K562 (cell line): ENCODE measurements at regions not wholly inside any gene's neighbourhood (a gene's known extent, or its start where the extent isn't known, plus 50 kb on each side); places are given as distances from the start of the nearest gene placed in this dataset.
A peak's percentile ranks its signal among the peaks of the same experiment; 100 is the strongest.

Experiments
- ATAC-seq: fragments of 200-7000 bp; cut with Tn5 transposase; 3 replicates; pipeline ENCODE4 v1.9.1; 2020; ENCODE audit warnings: moderate library complexity
- BruUV-seq: library from RNA; stranded (reverse); fragments of 400-500 nt; replicated peaks from 2 replicates; lab custom pipeline; 2021; lab: Mats Ljungman, UMichigan
- CTCF ChIA-PET: fragments of 300-600 bp; formaldehyde crosslinking; extraction: SDS; loops from one replicate; lab custom pipeline; 2021; ENCODE audit warnings: low intra/inter-chr PET ratio; lab: Yijun Ruan, JAX
- POLR2A ChIA-PET: fragments of 300-600, 350-650 bp; sonication (Branson Sonifier 250); formaldehyde crosslinking; extraction: SDS; loops from one replicate; lab custom pipeline; 2021; ENCODE audit warnings: antibody characterized with exemption, inconsistent platforms; lab: Yijun Ruan, JAX
- DNase-seq, 4 experiments: peaks; one replicate each; pipeline versions ENCODE4 v3.0.0 to v3.0.0-alpha.2; 2011 to 2018; ENCODE audit warnings: low spot score in 3 of 4, mixed read lengths in 3 of 4; ENCODE audit errors: extremely low read depth in 1 of 4
- FAIRE-seq: peaks from 2 replicates; lab custom pipeline; 2011; peaks lifted over from hg19 to GRCh38; lab: Jason Lieb, UNC
- H2AFZ ChIP-seq: 2 replicates; pipeline ENCODE4 v1.6.0; 2011; ENCODE audit warnings: low read depth, low read length, control low read depth, inconsistent platforms
- H3K27ac ChIP-seq: fragments of 200-600 bp; 3 replicates; pipeline ENCODE4 v1.8.0; 2011; ENCODE audit warnings: low read depth, mild to moderate bottlenecking, control low read depth, inconsistent platforms, low read length, moderate library complexity, mixed read lengths; ENCODE audit errors: extremely low read depth
- H3K27me3 ChIP-seq, 2 experiments: fragments of 300-600 bp in 1 of 2; 2 replicates in 1 of 2; 3 replicates in 1 of 2; pipeline versions ENCODE4 v1.6.0 to v1.8.0; 2011; ENCODE audit warnings: inconsistent platforms in 2 of 2, low read length in 2 of 2, mild to moderate bottlenecking in 1 of 2, mixed read lengths in 1 of 2, moderate library complexity in 1 of 2; ENCODE audit not compliant: control insufficient read depth in 2 of 2, insufficient read depth in 2 of 2
- H3K36me3 ChIP-seq: fragments of 300-600 bp; 3 replicates; pipeline ENCODE4 v1.8.0; 2011; ENCODE audit warnings: mild to moderate bottlenecking, low read length, inconsistent platforms; ENCODE audit not compliant: control insufficient read depth, insufficient read depth
- H3K4me1 ChIP-seq, 2 experiments: fragments of 200-600 bp in 1 of 2; replicated peaks in 1 of 2; 2 replicates in 1 of 2; 3 replicates in 1 of 2; pipeline versions ENCODE4 v1.5.1 to v1.8.0; 2011; ENCODE audit warnings: inconsistent platforms in 2 of 2, low read length in 2 of 2, mild to moderate bottlenecking in 1 of 2, mixed read lengths in 1 of 2, moderate library complexity in 1 of 2; ENCODE audit not compliant: control insufficient read depth in 2 of 2, insufficient read depth in 2 of 2
- H3K4me2 ChIP-seq: 2 replicates; pipeline ENCODE4 v1.6.1; 2011; ENCODE audit warnings: low read length, control low read depth, inconsistent platforms, mixed read lengths; ENCODE audit not compliant: insufficient read depth
- H3K4me3 ChIP-seq: fragments of 200-600 bp; sonication (generic), shearing (Covaris generic); 2 replicates; pipeline ENCODE4 v1.5.1; 2016; ENCODE audit warnings: control low read depth, inconsistent platforms
- H3K79me2 ChIP-seq: fragments of 200-600 bp; 3 replicates; pipeline ENCODE4 v1.8.0; 2011; ENCODE audit warnings: low read length, inconsistent platforms; ENCODE audit not compliant: control insufficient read depth, insufficient read depth
- H3K9ac ChIP-seq, 2 experiments: 2 replicates each; pipeline versions ENCODE4 v1.6.0 to v1.6.1; 2011; ENCODE audit warnings: low read depth in 2 of 2, low read length in 2 of 2, control low read depth in 1 of 2, inconsistent platforms in 1 of 2, mild to moderate bottlenecking in 1 of 2, mixed read lengths in 1 of 2; ENCODE audit not compliant: insufficient read depth in 1 of 2
- H3K9me1 ChIP-seq: one replicate; pipeline ENCODE4 v1.6.0; 2011; ENCODE audit warnings: inconsistent platforms, mild to moderate bottlenecking, low read length, moderate library complexity; ENCODE audit not compliant: control insufficient read depth, insufficient read depth
- H3K9me3 ChIP-seq: replicated peaks from 2 replicates; pipeline ENCODE4 v1.5.1; 2011; ENCODE audit warnings: low read depth, low read length, inconsistent platforms; ENCODE audit not compliant: control insufficient read depth, insufficient read depth
- H4K20me1 ChIP-seq: replicated peaks from 2 replicates; pipeline ENCODE4 v1.6.1; 2011; ENCODE audit warnings: low read length, inconsistent platforms, mixed read lengths; ENCODE audit not compliant: control insufficient read depth, insufficient read depth
- CBX2 ChIP-seq: fragments of 200-600 bp; sonication (generic); IDR thresholded peaks from one replicate; pipeline ENCODE4 v1.6.1; 2012; ENCODE audit warnings: mild to moderate bottlenecking, low read length, inconsistent platforms; ENCODE audit not compliant: insufficient read depth, poor library complexity, severe bottlenecking
- CC2D1A ChIP-seq: fragments of 450-650 bp; IDR thresholded peaks from 2 replicates; pipeline ENCODE4 v1.6.1; 2017; ENCODE audit warnings: mild to moderate bottlenecking
- ETS2 ChIP-seq: IDR thresholded peaks from 2 replicates; pipeline ENCODE4 v1.6.1; 2016; ENCODE audit warnings: borderline replicate concordance, missing genetic modification characterization, mild to moderate bottlenecking, moderate library complexity, missing compliant biosample characterization; ENCODE audit not compliant: poor library complexity, severe bottlenecking
- GABPB1 ChIP-seq: sonication (generic); formaldehyde crosslinking; IDR thresholded peaks from 2 replicates; pipeline ENCODE4 v1.8.0; 2022; ENCODE audit warnings: mild to moderate bottlenecking, missing genetic modification reagents
- GTF2E2 ChIP-seq: fragments of 200-800 bp; sonication (Bioruptor generic); IDR thresholded peaks from 2 replicates; pipeline ENCODE4 v1.6.1; 2016; ENCODE audit warnings: missing genetic modification characterization, missing compliant biosample characterization
- HMGN3 ChIP-seq: IDR thresholded peaks from 2 replicates; pipeline ENCODE4 v1.6.1; 2011; ENCODE audit warnings: borderline replicate concordance, low read depth, mild to moderate bottlenecking, mixed read lengths, low read length; ENCODE audit not compliant: insufficient read length; ENCODE audit errors: extremely low read depth
- KDM5B ChIP-seq: fragments of 200-600 bp; sonication (generic); IDR thresholded peaks from 2 replicates; pipeline ENCODE4 v1.6.1; 2012; ENCODE audit warnings: low read depth, mild to moderate bottlenecking, moderate library complexity, low read length, control low read depth, inconsistent platforms; ENCODE audit not compliant: insufficient replicate concordance
- POLR2A ChIP-seq: fragments of 450-650 bp; conservative IDR thresholded peaks from 2 replicates; pipeline ENCODE4 v1.6.1; 2016
- RBM15 ChIP-seq: fragments of 200-400 bp; formaldehyde crosslinking; IDR thresholded peaks from 2 replicates; pipeline ENCODE4 v1.6.1; 2018; ENCODE audit warnings: mild to moderate bottlenecking, low read length, moderate library complexity; ENCODE audit not compliant: insufficient read depth
- SETDB1 ChIP-seq: IDR thresholded peaks from one replicate; pipeline ENCODE4 v1.6.1; 2012; ENCODE audit warnings: low read length, control low read depth, inconsistent platforms
- TAF15 ChIP-seq: fragments of 200-400 bp; formaldehyde crosslinking; IDR thresholded peaks from 2 replicates; pipeline ENCODE4 v1.6.1; 2017; ENCODE audit warnings: mild to moderate bottlenecking, low read depth, low read length, moderate library complexity
- ZBTB1 ChIP-seq: sonication (generic); formaldehyde crosslinking; IDR thresholded peaks from 2 replicates; pipeline ENCODE4 v1.8.1; 2023; ENCODE audit warnings: missing genetic modification reagents, low read depth, mild to moderate bottlenecking, borderline replicate concordance
- ZBTB26 ChIP-seq: fragments of 450-650 bp; formaldehyde crosslinking; IDR thresholded peaks from 2 replicates; pipeline ENCODE4 v1.4.0; 2022; ENCODE audit warnings: missing genetic modification characterization
- ZBTB7A ChIP-seq: IDR thresholded peaks from 2 replicates; pipeline ENCODE4 v1.6.1; 2011; ENCODE audit warnings: low read depth, mild to moderate bottlenecking, low read length, moderate library complexity, borderline replicate concordance; ENCODE audit not compliant: control insufficient read depth
- ZNF143 ChIP-seq: sonication (generic); formaldehyde crosslinking; IDR thresholded peaks from 2 replicates; pipeline ENCODE4 v1.9.0; 2022; ENCODE audit warnings: mild to moderate bottlenecking, missing genetic modification reagents
- ZNF274 ChIP-seq: IDR thresholded peaks from 2 replicates; pipeline ENCODE4 v1.6.1; 2011; ENCODE audit warnings: low read depth, mild to moderate bottlenecking, low read length, moderate library complexity, borderline replicate concordance
- WGBS: fragments of 100-300 bp; shearing (Covaris generic); methylation state at CpG from one replicate; pipeline ENCODE4 v1.1.6; 2016; ENCODE audit warnings: low coverage, mixed read lengths; ENCODE audit not compliant: insufficient coverage; ENCODE audit errors: missing lambda C conversion rate; 5-methylcytosine and 5-hydroxymethylcytosine counted together
- in situ Hi-C: fragments of 300-500 bp; cut with MboI; formaldehyde crosslinking; loops from 4 replicates; pipeline ENCODE4 v1.15.0; 2018; ENCODE audit warnings: inconsistent platforms, mixed read lengths
- intact Hi-C: fragments of 100-400 bp; cut with micrococcal nuclease; formaldehyde crosslinking; loops from 2 replicates; pipeline ENCODE4 v1.14.2; 2022

GRCh38 chr1:112836642-112837041, 119.4 kb downstream of the SLC16A1 start:
- TF ChIP-seq POLR2A = no peak
- TF ChIP-seq ZBTB26 = no peak
- no peak for TF ChIP-seq CC2D1A
- TF ChIP-seq GABPB1 = no peak
- no peak for TF ChIP-seq ZNF143
- no peak for TF ChIP-seq TAF15
- TF ChIP-seq ZBTB1 (CRISPR knock-in tag) = no peak
- no peak for TF ChIP-seq ZBTB7A
- TF ChIP-seq SETDB1 = no peak
- no peak for TF ChIP-seq ETS2 (tag)
- no peak for TF ChIP-seq KDM5B
- no peak for TF ChIP-seq GTF2E2 (tag)
- TF ChIP-seq ZNF274 = no peak
- TF ChIP-seq HMGN3 = no peak
- TF ChIP-seq RBM15 = no peak
- no peak for TF ChIP-seq CBX2
- H3K79me2 ChIP-seq = no peaks in the 10 kb centered on the region
- H3K4me2 ChIP-seq = no peak overlapping the region
- no peaks in the 10 kb centered on the region for H4K20me1 ChIP-seq
- FAIRE-seq (no peak), DNase-seq (no peak), ATAC-seq (peak; percentile 42; the same call in 1 of the 3 replicates)
- H3K36me3 ChIP-seq = no peaks in the 10 kb centered on the region
- ChIA-PET POLR2A (interaction anchor here (0.9 to 1.6 kb wide), 3 partner anchors 11 to 122 kb away, joined by 3 read pairs; no protein-coding TSS in a partner anchor), CTCF (no interaction called here)
- no peaks in the 10 kb centered on the region for H3K9me1 ChIP-seq
- H3K9ac ChIP-seq = no peak overlapping the region
- no peaks in the 10 kb centered on the region for H3K9me3 ChIP-seq
- H3K27me3 ChIP-seq = peaks cover 0 to 14% of the 10 kb centered on the region in 2 experiments; a peak in 4 of 5 replicates
- H3K4me3 ChIP-seq = no peak overlapping the region
- no peak overlapping the region for H2AFZ ChIP-seq
- WGBS = 7% methylated on average over 3 of the region's 3 CpGs
- no TSS peak for BruUV-seq
- in situ Hi-C loops = no loop called here
- no peak overlapping the region for H3K27ac ChIP-seq
- no peaks in the 10 kb centered on the region; a peak in 1 of 5 replicates for H3K4me1 ChIP-seq
- intact Hi-C loops = no loop called here
